Right lobe of liver (tissue), 4 donors: ENCODE measurements at regions not wholly inside any gene's neighbourhood (a gene's known extent, or its start where the extent isn't known, plus 50 kb on each side); places are given as distances from the start of the nearest gene placed in this dataset.

Experiments used
- CTCF ChIP-seq, 4 donors: fragments of 200-600 bp in 3 of 4; fragments of 450-650 bp in 1 of 4; IDR thresholded peaks; one replicate each; pipeline versions ENCODE4 v1.5.1 to v1.8.0; 2016 to 2022; ENCODE audit warnings: antibody characterized with exemption in 4 of 4, mild to moderate bottlenecking in 2 of 4
- POLR2A ChIP-seq: fragments of 450-650 bp; IDR thresholded peaks from one replicate; pipeline ENCODE4 v1.6.1; 2017; ENCODE audit warnings: antibody characterized with exemption, mild to moderate bottlenecking
- donor health status: DM: no; HTN: no; CAD: no.
- donor health status: DM: no; HTN: no; CAD: no.
- donor health status: DM: no; HTN: yes; CAD: no.

DNA sequence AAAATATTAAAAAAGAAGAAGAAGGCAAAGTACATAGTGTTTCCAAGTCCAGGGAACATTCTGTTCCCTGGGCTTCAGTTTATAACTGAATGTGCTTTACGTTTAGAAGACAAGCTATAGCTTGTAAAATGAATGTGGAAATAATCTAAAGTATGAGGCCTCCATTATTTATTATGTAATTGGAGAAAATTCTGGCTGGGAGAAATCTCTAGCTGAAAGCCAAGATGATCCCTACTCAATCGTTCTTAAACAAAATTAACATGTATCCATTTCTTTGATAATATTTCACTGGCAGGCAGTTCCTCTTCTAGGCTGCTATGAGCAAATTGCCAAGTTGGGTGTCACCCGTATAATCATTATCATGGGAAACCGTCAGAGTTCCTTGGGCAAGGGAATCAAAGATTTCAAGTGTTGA is 52.2 kb upstream of the ETS2 start:
- no peak for TF ChIP-seq CTCF (IDR thresholded peaks at IDR 0.05)
- no peak for TF ChIP-seq POLR2A
